ENCODE measurements at regions not wholly inside any gene's neighbourhood (a gene's known extent, or its start where the extent isn't known, plus 50 kb on each side); places are given as distances from the start of the nearest gene placed in this dataset.

GRCh38 chr3:59258550-59259260 lies 208.9 kb upstream of the CFAP20DC start:
- 90% methylated on average over 8 of the region's 8 CpGs for WGBS (ENCODE audit: low lambda C conversion rate, missing lambda C conversion rate)
- Histone ChIP-seq H3K36me3 (replicated peaks; ENCODE audit: insufficient read depth, low read depth) (no peaks in the 10 kb centered on the region), H3K9me3 (ENCODE audit: low read depth) (no peaks in the 10 kb centered on the region), H3K9me2 (replicated peaks; ENCODE audit: insufficient read depth) (no peaks in the 10 kb centered on the region), H3K4me3 (no peak overlapping the region), H2AFZ (no peak overlapping the region), H3K79me2 (no peaks in the 10 kb centered on the region), H3K4me1 (ENCODE audit: insufficient read depth) (no peaks in the 10 kb centered on the region), H4K20me1 (ENCODE audit: insufficient read depth, poor library complexity, severe bottlenecking) (no peaks in the 10 kb centered on the region), H3K27me3 (no peaks in the 10 kb centered on the region), H3K27ac (no peak overlapping the region), H3K4me2 (no peak overlapping the region)
- no peak for DNase-seq (ENCODE audit: low spot score)
- TF ChIP-seq CTCF (IDR thresholded peaks at IDR 0.05; ENCODE audit: poor library complexity) (no peak), EZH2phosphoT487 (IDR thresholded peaks at IDR 0.05; ENCODE audit: low read depth, severe bottlenecking, unreplicated experiment) (no peak), EZH2 (IDR thresholded peaks at IDR 0.05; ENCODE audit: borderline replicate concordance) (no peak)

- H3K4me3 ChIP-seq, result no peak overlapping the region
- no peaks in the 10 kb centered on the region for H3K36me3 ChIP-seq (replicated peaks; ENCODE audit: insufficient read depth, low read depth)
- WGBS (ENCODE audit: low lambda C conversion rate, missing lambda C conversion rate), result 78% methylated on average over 3 of the region's 3 CpGs
Measured at GRCh38 chr3:59257506-59257905, 207.7 kb upstream of the CFAP20DC start.

GRCh38 chr3:59256230-59256629 lies 206.4 kb upstream of the CFAP20DC start:
- Histone ChIP-seq H3K4me2 (no peak overlapping the region), H2AFZ (no peak overlapping the region), H3K9me3 (ENCODE audit: low read depth) (no peaks in the 10 kb centered on the region), H3K27ac (no peak overlapping the region), H3K9me2 (replicated peaks; ENCODE audit: insufficient read depth) (no peaks in the 10 kb centered on the region), H3K27me3 (no peaks in the 10 kb centered on the region), H3K4me1 (ENCODE audit: insufficient read depth) (no peaks in the 10 kb centered on the region), H4K20me1 (ENCODE audit: insufficient read depth, poor library complexity, severe bottlenecking) (no peaks in the 10 kb centered on the region), H3K4me3 (no peak overlapping the region), H3K36me3 (replicated peaks; ENCODE audit: insufficient read depth, low read depth) (no peaks in the 10 kb centered on the region), H3K79me2 (no peaks in the 10 kb centered on the region)
- no peak for TF ChIP-seq EZH2phosphoT487 (IDR thresholded peaks at IDR 0.05; ENCODE audit: low read depth, severe bottlenecking, unreplicated experiment)
- TF ChIP-seq CTCF (IDR thresholded peaks at IDR 0.05; ENCODE audit: poor library complexity), result no peak
- TF ChIP-seq EZH2 (IDR thresholded peaks at IDR 0.05; ENCODE audit: borderline replicate concordance), result no peak
- DNase-seq (ENCODE audit: low spot score), result no peak
- 71% methylated on average over 1 of the region's 1 CpG for WGBS (ENCODE audit: low lambda C conversion rate, missing lambda C conversion rate)

More at GRCh38 chr3:59257506-59257905, 207.7 kb upstream of the CFAP20DC start:
- Histone ChIP-seq H4K20me1 (ENCODE audit: insufficient read depth, poor library complexity, severe bottlenecking) (no peaks in the 10 kb centered on the region), H3K27ac (no peak overlapping the region), H3K9me2 (replicated peaks; ENCODE audit: insufficient read depth) (no peaks in the 10 kb centered on the region), H3K9me3 (ENCODE audit: low read depth) (no peaks in the 10 kb centered on the region), H3K4me1 (ENCODE audit: insufficient read depth) (no peaks in the 10 kb centered on the region), H3K27me3 (no peaks in the 10 kb centered on the region), H3K4me2 (no peak overlapping the region), H3K79me2 (no peaks in the 10 kb centered on the region), H2AFZ (no peak overlapping the region)
- TF ChIP-seq EZH2phosphoT487 (IDR thresholded peaks at IDR 0.05; ENCODE audit: low read depth, severe bottlenecking, unreplicated experiment), result no peak
- TF ChIP-seq CTCF (IDR thresholded peaks at IDR 0.05; ENCODE audit: poor library complexity), result no peak
- no peak for TF ChIP-seq EZH2 (IDR thresholded peaks at IDR 0.05; ENCODE audit: borderline replicate concordance)
- no peak for DNase-seq (ENCODE audit: low spot score)

Data from hepatocyte (in vitro differentiated cells).